Stimulated activated naive CD8-positive, alpha-beta T cell treated with anti-CD3 and anti-CD28 coated beads, Interleukin-15, Interleukin-2, amounts not matched to agents 100 ng/mL and 50 ng/mL, for 24 hours (primary cell): ENCODE measurements at regions not wholly inside any gene's neighbourhood (a gene's known extent, or its start where the extent isn't known, plus 50 kb on each side); places are given as distances from the start of the nearest gene placed in this dataset.

Experiments
- H3K27ac Mint-ChIP-seq: one replicate; pipeline ENCODE4 v1.8.0; 2021; ENCODE audit warnings: mild to moderate bottlenecking, mixed read lengths
- H3K27me3 Mint-ChIP-seq: one replicate; pipeline ENCODE4 v1.8.0; 2021; ENCODE audit warnings: mixed read lengths
- H3K36me3 Mint-ChIP-seq: one replicate; pipeline ENCODE4 v1.8.0; 2021; ENCODE audit warnings: low read depth, mixed read lengths
- H3K4me1 Mint-ChIP-seq: one replicate; pipeline ENCODE4 v1.8.0; 2021; ENCODE audit warnings: low read depth, mixed read lengths
- H3K4me3 Mint-ChIP-seq: one replicate; pipeline ENCODE4 v1.8.0; 2021; ENCODE audit warnings: mild to moderate bottlenecking, mixed read lengths
- H3K9me3 Mint-ChIP-seq: one replicate; pipeline ENCODE4 v1.8.0; 2021; ENCODE audit warnings: mixed read lengths

GRCh38 chr1:244344001-244344400 lies 107.7 kb downstream of the ADSS2 start:
- no peak overlapping the region for H3K4me3 Mint-ChIP-seq
- no peak overlapping the region for H3K27ac Mint-ChIP-seq
- no peaks in the 10 kb centered on the region for H3K36me3 Mint-ChIP-seq
- H3K27me3 Mint-ChIP-seq: peaks cover 3% of the 10 kb centered on the region
- H3K9me3 Mint-ChIP-seq: no peaks in the 10 kb centered on the region
- peaks cover 10% of the 10 kb centered on the region for H3K4me1 Mint-ChIP-seq

- H3K27ac Mint-ChIP-seq: no peak overlapping the region
- H3K4me3 Mint-ChIP-seq: no peak overlapping the region
These were observed 104.6 kb downstream of the ADSS2 start for GRCh38 chr1:244346972-244347618.

GRCh38 chr1:244347942-244348341 lies 103.8 kb downstream of the ADSS2 start:
- peaks cover 11% of the 10 kb centered on the region for H3K4me1 Mint-ChIP-seq
- H3K27ac Mint-ChIP-seq: no peak overlapping the region
- H3K27me3 Mint-ChIP-seq: no peaks in the 10 kb centered on the region
- H3K36me3 Mint-ChIP-seq: no peaks in the 10 kb centered on the region
- no peak overlapping the region for H3K4me3 Mint-ChIP-seq
- H3K9me3 Mint-ChIP-seq: no peaks in the 10 kb centered on the region

More at GRCh38 chr1:244346972-244347618, 104.6 kb downstream of the ADSS2 start:
- Mint-ChIP-seq H3K27me3 (no peaks in the 10 kb centered on the region), H3K4me1 (peaks cover 10% of the 10 kb centered on the region), H3K36me3 (no peaks in the 10 kb centered on the region), H3K9me3 (no peaks in the 10 kb centered on the region)

GRCh38 chr1:244349103-244349531 lies 102.6 kb downstream of the ADSS2 start:
- Mint-ChIP-seq H3K4me1 (peaks cover 23% of the 10 kb centered on the region), H3K27me3 (no peaks in the 10 kb centered on the region), H3K27ac (no peak overlapping the region), H3K9me3 (no peaks in the 10 kb centered on the region), H3K36me3 (no peaks in the 10 kb centered on the region), H3K4me3 (no peak overlapping the region)

GRCh38 chr1:244349581-244350001 lies 102.1 kb downstream of the ADSS2 start:
- no peaks in the 10 kb centered on the region for H3K36me3 Mint-ChIP-seq
- H3K27ac Mint-ChIP-seq: no peak overlapping the region
- H3K9me3 Mint-ChIP-seq: no peaks in the 10 kb centered on the region
- peaks cover 24% of the 10 kb centered on the region for H3K4me1 Mint-ChIP-seq
- no peaks in the 10 kb centered on the region for H3K27me3 Mint-ChIP-seq
- no peak overlapping the region for H3K4me3 Mint-ChIP-seq

- Mint-ChIP-seq H3K4me3 (no peak overlapping the region), H3K4me1 (peaks cover 28% of the 10 kb centered on the region), H3K27ac (no peak overlapping the region), H3K9me3 (no peaks in the 10 kb centered on the region), H3K27me3 (no peaks in the 10 kb centered on the region), H3K36me3 (no peaks in the 10 kb centered on the region)
These were observed 101.7 kb downstream of the ADSS2 start for GRCh38 chr1:244350027-244350426.

- no peaks in the 10 kb centered on the region for H3K36me3 Mint-ChIP-seq
- no peaks in the 10 kb centered on the region for H3K9me3 Mint-ChIP-seq
- H3K4me1 Mint-ChIP-seq: peaks cover 28% of the 10 kb centered on the region
- H3K27me3 Mint-ChIP-seq: no peaks in the 10 kb centered on the region
- H3K27ac Mint-ChIP-seq: no peak overlapping the region
- H3K4me3 Mint-ChIP-seq: no peak overlapping the region
These were observed 99.4 kb downstream of the ADSS2 start for GRCh38 chr1:244352156-244352830.

- no peak overlapping the region for H3K27ac Mint-ChIP-seq
- H3K27me3 Mint-ChIP-seq: no peaks in the 10 kb centered on the region
- no peaks in the 10 kb centered on the region for H3K36me3 Mint-ChIP-seq
- peaks cover 28% of the 10 kb centered on the region for H3K4me1 Mint-ChIP-seq
- H3K9me3 Mint-ChIP-seq: no peaks in the 10 kb centered on the region
- H3K4me3 Mint-ChIP-seq: no peak overlapping the region
These were observed 98.1 kb downstream of the ADSS2 start for GRCh38 chr1:244353551-244354091.

GRCh38 chr1:244354810-244355278 lies 96.9 kb downstream of the ADSS2 start:
- Mint-ChIP-seq H3K36me3 (no peaks in the 10 kb centered on the region), H3K27ac (no peak overlapping the region), H3K9me3 (no peaks in the 10 kb centered on the region), H3K27me3 (no peaks in the 10 kb centered on the region), H3K4me1 (peaks cover 22% of the 10 kb centered on the region), H3K4me3 (no peak overlapping the region)

GRCh38 chr1:244356376-244356775 lies 95.3 kb downstream of the ADSS2 start:
- H3K27me3 Mint-ChIP-seq: no peaks in the 10 kb centered on the region
- peaks cover 18% of the 10 kb centered on the region for H3K4me1 Mint-ChIP-seq
- H3K9me3 Mint-ChIP-seq: no peaks in the 10 kb centered on the region
- H3K36me3 Mint-ChIP-seq: no peaks in the 10 kb centered on the region
- no peak overlapping the region for H3K27ac Mint-ChIP-seq
- no peak overlapping the region for H3K4me3 Mint-ChIP-seq
